Stimulated activated CD8-positive, alpha-beta memory T cell treated with anti-CD3 and anti-CD28 coated beads, Interleukin-7, amount 100 ng/mL, for 48 hours (primary cell): ENCODE measurements at regions not wholly inside any gene's neighbourhood (a gene's known extent, or its start where the extent isn't known, plus 50 kb on each side); places are given as distances from the start of the nearest gene placed in this dataset.

Experiments used
- DNase-seq, 2 donors: peaks; one replicate each; pipeline ENCODE4 v3.0.0-alpha.2; 2020; ENCODE audit warnings: low read depth in 1 of 2; ENCODE audit errors: extremely low read depth in 1 of 2

DNA sequence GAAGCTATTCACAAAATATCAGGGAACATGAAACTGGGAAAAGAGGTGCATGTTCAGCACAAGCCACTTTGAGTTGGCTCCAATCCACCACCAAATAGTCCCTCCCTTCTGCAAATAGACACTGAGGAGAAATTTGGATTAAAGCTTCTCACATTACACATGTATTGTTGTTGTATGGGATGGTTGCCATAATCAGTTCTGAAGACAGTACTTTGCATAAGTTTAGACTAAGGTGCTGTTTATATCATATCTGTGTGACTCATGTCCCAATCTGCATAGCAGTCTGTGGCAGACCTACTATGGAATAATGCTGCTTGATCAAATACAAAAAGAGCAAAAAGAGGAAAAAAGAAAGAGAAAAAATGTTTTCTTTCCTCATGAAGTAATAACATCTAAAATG is 376.7 kb upstream of the DDI1 start:
- DNase-seq, result no peak

DNA sequence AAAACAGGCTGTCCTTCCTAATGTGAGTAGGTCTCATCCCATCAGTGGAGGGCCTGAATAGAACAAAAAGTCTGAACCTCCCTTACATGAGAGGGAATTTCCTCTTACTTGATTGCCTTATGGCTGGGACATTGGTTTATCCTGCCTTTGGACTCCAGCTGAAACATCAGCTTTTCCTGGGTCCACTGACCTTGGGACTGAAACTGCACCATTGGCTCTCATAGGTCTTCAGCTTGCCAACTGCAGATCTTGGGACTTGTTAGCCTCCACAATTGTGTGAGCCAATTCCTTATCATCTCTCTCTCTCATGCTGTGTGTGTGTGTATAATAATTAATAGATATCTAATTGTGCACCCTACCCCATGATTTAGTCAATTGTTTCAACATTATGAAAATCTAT is 375.3 kb upstream of the DDI1 start:
- DNase-seq, result no peak

DNA sequence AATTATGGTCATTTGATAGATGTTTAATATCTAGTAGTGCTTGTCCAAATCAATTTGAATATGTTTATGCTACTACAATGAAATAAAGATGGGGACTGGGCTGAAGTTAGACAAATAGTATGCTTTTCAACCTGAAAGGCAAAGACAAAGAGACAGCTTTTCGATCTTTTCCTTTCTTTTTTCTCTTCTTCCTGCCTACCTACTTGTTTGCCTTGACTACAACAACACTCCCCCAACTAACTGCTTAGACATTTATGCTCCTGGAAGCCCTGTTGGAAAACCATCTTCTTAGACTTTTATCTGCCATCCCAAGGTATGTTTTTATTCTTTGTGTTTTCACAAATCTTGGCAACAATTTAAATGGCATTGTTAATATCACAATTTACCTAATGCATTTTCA is 374.4 kb upstream of the DDI1 start:
- DNase-seq, result no peak

DNA sequence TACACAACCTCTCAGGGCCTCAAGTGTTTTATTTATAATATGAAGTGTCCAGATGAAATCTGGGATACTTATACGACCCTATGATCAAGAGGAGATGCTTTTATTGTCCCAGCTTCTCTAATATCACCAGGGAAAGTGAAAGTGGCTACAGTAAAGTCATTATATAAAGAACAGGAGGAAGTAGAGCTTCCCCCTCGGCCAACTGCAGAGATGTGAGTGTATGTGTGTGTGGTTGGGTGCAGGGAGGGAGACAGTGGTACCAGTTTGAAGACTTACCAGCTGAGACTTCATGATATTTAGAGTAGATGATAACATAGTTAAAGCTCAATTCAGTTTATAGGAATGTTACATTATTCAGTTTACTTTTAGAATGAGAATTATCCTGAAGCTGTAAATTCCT is 373.6 kb upstream of the DDI1 start:
- no peak for DNase-seq

DNA sequence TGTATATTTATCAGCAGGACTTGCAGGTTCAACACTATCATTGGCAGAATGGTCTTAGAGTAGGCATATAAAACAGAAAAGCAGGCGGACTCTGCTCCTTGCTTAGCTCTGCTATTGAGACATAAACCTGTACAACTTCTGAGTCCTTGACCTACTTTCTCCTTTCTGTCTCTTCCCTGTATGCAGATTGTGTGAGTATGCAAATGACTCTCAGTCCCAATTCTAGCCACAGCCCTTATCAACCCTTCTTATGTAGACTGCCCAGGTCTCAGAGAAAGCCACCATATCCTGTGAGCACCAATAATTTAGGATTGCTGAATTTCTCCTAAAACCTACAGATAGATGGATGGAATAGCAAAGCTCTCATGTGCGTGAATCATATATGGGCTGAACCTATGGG is 367.6 kb upstream of the DDI1 start:
- DNase-seq, result no peak

DNA sequence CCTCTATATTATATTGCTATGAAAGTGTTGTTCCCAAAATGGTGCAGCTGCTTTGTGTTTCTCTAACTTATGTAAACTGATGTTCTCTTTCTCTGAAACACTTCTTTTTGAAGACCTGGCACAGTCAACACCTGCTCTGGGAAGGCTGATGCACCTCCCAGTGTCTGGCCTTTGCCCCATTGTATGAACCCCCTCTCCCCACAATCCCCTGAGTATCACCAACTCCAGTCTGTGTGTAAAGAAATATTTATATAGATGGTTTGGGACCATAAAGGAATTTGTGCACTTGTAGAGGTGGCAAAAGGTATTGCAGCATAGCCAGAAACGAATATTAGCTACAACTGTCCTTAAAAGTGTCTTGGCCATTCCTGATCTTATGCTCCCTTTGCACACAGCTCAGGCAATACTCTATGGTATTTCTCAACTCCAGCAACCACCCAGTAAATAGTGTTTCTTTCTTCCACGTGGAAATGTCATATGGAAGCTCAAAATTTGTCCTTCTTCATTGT is 365.2 kb upstream of the DDI1 start:
- DNase-seq, result no peak

DNA sequence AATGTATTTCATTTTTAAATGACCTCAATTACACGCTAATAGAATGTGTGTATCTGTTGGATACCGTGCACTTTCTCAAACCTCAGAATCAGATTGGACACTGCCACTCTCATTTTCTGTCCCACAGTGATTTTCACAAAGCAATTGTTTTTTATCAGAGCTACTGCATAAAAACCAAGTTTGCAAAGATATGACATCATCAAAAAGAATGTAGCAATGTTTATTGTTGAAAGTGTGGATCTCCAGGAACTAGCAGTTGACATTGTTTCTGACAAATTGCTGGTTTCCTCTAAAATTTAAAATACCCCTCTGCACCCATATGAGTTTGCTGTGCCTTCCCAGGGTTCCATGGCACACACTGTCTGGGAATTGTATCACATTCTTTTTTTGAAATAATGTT is 362.7 kb upstream of the DDI1 start:
- DNase-seq, result no peak

DNA sequence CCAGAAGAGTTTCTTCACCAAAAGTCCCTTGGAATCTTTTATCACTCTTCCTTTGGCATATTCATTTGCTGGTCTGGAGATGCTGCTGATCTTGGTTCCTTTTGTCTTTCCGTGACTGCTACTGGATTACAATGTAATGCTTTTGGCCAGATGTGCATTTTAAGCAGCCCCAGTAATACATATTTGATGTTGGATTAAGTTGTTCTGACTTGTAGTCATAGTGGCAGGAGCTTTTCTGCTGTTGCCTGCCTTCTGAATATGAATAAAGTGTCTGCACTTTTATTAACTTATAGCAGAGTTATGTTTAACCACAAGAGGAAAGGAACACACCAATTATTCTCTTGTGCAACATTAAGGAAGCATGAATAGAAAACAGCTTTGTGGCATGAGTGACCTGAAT is 360.0 kb upstream of the DDI1 start:
- DNase-seq, result no peak

DNA sequence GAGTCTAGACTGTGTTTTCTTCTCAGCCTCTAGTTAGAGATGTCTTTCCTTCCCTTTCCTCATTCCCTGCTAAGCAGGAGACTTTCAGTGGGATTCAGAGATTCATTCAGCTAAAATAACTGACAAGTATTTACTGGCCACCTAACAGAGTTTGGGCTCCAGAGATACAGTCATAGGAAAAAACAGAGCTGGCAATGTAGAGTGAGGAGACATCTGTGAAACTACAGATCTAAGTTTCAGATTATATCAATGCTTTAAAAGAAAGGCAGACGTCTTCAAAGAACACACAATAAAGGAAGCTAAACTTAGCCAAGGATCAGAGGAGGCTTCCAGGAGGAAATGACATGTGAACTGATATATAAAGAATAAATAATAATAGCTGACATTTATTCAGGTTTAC is 355.6 kb upstream of the DDI1 start:
- DNase-seq, result no peak

DNA sequence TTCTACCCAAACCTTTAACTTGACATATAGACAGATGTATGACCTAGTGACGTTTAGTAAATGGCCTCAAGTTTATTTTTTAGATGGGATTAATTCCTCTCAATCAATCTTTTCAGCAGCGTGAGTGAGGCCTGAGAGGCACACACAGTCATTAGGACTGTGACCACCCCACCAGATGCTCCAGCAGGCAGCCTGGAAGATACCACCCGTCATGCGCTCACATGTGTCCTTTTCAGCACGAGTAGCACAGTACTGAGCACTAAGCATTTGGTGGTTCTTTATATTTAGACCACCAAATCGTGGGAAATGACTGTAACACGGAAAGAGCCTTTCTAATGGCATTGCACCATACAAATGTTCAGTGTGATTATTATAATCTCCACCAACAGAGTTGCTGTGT is 354.6 kb upstream of the DDI1 start:
- no peak for DNase-seq

DNA sequence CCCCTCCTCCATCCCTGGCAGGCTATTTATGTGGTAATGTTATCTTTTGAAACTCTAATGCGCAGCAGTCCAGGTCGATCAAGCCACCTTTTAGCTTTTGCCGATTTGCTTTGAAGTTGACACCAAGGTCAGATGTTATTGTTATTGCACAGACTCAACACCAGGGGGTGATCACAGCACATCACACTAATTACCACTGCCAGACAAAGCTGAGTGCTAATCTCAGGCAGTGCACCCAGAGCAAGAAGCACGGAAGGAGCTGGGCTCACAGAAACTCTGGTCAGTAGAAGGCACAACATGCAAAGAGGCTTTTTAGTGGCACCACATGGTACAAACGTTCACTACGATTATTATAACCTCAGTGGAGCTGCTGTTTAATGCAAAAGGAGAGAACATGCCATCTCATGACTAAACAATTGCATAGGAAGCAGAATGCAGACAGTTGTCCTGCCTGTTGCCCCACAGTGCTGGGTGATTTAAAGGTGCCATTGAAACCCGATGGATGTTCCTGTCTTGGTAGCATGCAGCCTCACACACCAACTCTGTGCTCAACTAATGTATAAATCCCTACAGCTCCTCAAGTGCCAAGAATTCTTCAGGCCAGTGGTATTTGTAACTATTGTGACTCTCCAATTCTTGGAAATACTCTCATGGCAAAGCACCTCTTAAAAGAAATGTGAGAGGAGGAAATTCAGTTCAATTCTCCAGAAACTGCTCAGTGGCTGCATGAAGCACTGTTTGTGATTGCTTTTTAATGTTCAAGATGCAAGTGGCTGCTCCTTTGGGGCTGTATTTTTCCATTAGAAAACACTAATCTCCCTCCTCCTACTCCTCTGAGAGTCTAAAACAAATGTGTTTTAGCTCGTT is 353.9 kb upstream of the DDI1 start:
- DNase-seq, result peak in 1 of 2 donors; percentile 7

DNA sequence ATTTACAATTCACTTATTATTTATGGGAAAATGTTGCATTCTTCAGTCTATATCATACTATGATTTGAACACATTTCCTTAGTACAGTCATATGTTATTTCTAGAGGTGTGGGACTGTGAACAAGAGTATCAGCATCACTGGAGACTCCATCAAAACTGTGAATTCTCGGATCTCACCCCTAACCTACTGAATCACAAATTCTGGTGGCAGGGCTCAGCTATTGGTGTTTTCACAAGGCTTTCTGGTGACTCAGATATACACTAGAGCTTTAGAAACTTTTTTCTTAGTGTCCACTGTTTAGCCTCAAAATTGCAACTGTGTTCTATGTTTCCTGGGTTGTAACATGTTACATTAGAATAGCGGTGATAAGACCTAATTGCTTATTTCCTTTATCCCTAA is 352.9 kb upstream of the DDI1 start:
- DNase-seq, result no peak

DNA sequence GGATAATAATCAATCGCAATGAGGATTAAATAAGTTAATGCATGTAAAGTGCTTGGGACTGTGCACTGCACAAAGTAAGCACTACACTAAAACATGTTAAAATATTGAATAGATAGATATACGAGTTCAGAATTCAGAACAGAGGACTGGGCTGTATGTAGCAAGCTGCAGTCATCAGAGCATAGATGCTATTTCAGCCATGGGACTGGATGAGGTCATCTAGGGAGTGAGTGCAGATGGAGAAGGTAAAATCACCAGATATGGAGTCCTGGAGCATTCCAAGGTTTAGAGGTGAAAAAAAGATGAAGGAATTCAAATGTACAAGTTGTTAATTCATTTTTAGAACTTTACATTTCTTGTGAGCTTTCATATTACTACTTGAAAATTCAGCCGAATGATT is 347.5 kb upstream of the DDI1 start:
- no peak for DNase-seq

DNA sequence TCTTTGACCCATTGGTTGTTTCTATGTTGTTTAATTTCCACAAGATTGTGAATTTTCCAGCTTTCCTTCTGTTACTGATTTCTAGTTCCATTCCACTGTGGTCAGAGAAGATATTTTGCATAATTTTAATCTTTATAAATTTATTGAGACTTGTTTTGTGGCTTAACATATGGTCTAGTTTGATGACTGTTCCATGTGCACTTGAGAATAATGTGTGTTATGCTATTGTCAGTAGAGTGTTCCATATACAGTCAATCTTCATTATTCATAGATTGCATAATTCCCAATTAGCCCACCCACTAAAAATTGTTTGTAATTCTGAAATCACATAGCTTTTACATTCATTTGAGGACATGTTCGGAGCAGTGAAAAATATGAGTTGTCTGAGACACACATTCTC is 346.1 kb upstream of the DDI1 start:
- no peak for DNase-seq

DNA sequence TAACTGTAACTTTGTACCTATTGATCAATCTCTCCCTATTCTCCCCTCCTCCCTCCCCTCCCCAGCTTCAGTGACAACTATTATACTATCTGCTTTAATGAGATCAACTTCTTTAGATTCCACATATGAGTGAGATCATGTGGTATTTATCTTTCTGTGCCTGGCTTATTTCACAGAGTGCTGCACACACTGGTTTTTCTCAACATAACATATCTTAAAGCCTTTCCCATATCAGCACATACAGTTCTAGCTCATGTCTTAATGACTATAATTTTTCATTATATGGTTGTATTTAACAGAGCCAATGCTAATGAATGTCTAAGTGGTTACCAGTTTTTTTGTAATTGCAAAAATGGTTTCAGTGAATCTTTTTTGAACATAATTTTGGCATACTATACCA is 340.3 kb upstream of the DDI1 start:
- DNase-seq, result no peak

DNA sequence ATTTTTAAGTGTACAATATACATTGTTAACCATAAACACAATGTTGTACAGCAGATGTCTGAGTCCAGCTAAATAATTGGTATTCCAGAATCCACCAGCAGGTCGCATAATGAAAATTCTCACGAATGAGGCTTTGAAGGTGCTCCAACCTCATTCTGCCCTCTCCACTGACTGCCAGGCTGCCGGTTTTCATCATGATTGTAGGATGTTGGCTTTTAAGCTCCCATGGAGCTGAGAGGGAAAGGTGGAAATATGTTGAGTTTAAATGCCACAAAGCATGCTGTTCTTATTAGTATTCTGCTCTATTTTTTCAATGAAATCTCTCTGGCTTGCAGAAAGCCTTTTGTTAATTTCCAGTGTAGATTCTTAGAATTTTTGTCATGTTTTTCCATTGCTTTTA is 337.2 kb upstream of the DDI1 start:
- DNase-seq, result no peak

DNA sequence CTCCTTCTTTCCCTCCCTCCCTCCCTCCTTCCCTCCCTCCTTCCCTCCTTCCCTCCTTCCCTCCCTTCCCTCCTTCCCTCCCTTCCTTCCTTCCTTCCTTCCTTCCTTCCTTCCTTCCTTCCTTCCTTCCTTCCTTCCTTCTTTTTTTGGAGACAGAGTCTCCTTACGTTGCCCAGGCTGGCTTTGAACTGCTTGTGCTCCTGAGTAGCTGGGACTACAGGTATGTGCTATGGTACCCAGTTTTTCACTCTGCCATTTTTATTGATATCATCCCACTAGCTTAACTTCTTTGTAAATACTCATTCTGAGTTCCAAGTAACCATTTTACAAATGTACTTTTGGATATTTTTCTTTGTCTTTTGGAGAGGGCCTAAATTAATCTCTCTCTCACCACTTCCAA is 336.8 kb upstream of the DDI1 start:
- no peak for DNase-seq

DNA sequence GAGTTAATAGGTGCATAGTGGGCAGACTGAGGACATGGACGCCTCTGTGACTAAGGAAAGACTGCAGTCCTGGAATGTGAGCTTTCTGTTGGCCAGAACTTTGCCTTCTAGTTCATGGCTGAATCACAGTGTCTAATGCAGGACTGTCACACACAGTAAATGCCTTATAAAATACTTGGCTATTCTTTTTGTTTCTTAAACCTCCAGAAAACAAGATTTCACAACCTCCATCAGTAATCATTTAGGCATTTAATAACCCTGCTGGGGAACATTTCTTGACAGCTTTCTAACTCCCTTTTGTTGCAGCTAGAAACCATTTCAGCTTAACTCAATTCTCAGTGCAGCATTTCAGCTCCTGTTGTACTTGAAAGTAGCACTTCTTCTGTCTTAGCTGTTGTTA is 335.8 kb upstream of the DDI1 start:
- DNase-seq, result no peak

DNA sequence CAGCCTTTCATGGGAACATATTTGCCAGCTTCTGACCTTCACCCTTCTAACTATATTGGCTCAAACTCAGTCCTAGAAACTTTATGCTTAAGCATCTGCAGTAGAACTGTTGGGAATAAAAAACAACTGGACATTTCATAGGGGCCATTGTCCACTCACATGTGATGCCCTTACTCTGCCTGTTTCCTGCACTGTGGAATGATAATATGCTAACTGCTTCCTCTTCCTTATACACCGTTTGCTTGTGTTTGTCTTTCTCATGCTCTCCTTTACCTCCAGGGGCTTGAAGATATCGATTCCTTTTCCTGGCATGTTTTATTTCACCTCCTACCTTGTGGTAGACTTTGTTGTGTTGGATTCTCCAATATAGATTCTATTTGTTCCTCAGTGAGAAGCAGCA is 333.0 kb upstream of the DDI1 start:
- no peak for DNase-seq

DNA sequence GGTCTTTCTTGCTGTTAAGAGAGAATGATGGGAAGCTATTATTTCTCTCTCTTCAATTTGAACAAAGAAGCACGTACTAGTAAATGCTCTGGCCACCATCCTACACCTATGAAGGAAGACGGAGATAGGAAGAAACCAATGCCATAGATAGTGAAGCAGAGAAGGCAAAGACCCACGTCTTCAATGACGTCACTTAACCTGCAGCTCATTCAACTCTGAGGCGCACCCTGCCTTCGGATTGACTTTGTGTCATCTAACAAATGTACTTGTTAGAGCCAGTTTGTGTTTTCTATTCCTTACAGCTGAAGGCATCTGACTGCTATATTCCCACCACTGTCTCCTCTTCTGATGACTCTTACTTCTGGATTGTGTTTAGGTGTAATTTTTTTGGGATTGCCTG is 332.5 kb upstream of the DDI1 start:
- no peak for DNase-seq

DNA sequence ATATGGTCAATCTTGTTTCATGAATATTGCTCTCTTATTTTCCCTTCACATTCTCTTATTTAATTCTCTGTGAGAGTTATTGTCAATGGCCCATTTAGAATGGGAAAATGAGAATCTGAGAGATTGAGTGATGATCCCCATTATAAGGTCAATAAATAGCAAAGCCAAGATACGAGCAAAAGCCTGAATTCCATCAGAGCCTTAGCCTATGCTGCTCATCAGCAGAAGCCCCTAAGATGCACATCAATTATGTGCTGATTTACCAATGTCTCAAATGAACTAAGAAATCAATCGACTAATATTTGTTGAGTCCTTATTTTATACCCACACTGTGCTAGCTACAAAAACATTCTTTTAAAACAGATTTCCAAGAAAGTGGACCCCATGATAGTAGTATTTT is 330.8 kb upstream of the DDI1 start:
- DNase-seq, result no peak

DNA sequence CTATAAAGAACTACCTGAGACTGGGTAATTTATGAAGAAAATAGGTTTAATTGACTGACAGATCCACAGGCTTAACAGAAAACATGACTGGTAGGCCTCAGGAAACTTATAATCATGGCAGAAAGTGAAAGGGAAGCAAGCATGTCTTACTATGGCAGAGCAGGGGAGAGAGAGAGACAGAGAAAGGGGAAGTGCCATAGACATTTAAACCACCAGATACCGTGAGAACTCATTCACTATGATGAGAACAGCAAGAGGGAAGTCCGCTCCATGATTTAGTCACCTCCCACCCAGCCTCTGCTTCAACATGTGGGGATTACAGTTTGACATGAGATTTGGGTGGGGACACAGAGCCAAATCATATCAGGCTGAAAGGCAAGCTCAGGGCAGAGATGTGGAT is 327.1 kb upstream of the DDI1 start:
- DNase-seq, result no peak

DNA sequence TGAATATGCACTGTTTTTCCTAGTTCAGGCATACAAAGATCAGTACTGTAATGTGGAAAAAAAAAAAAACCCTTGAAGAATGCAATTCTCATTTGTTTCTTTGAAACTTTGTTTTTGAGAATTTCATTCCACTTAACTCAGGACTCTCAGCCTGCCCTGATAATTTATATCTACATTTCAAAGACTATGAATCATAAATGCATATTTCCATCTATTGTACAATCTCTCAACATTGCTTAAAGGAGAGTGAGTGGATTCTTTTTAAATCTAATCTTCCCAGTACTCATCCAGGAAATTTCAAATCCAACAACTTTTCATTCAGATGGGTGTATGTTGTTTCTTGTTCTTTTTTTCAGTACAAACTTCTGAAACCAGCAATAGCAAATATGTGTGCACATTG is 322.2 kb upstream of the DDI1 start:
- no peak for DNase-seq
